Endothelial cell of umbilical vein (primary cell): ENCODE measurements at regions not wholly inside any gene's neighbourhood (a gene's known extent, or its start where the extent isn't known, plus 50 kb on each side); places are given as distances from the start of the nearest gene placed in this dataset.

ENCODE experiments used
- BruUV-seq: library from RNA; stranded (reverse); fragments of 400-500 nt; replicated peaks from 2 replicates; lab custom pipeline; 2021; lab: Mats Ljungman, UMichigan
- CTCF ChIA-PET: fragments of 300-600, 350-600 bp; sonication (Branson Sonifier 250); formaldehyde crosslinking; loops from one replicate; lab custom pipeline; 2021; ENCODE audit warnings: antibody characterized with exemption, inconsistent platforms; lab: Charles Lee
- POLR2A ChIA-PET: fragments of 300-600, 350-600 bp; sonication (Branson Sonifier 250); formaldehyde crosslinking; loops from one replicate; lab custom pipeline; 2021; ENCODE audit warnings: antibody characterized with exemption, inconsistent platforms; lab: Charles Lee
- DNase-seq: peaks from one replicate; pipeline ENCODE4 v3.0.0-alpha.2; 2011; ENCODE audit warnings: low read depth, low spot score
- FAIRE-seq: peaks from 2 replicates; lab custom pipeline; 2011; peaks lifted over from hg19 to GRCh38; lab: Jason Lieb, UNC
- H2AFZ ChIP-seq: 2 replicates; pipeline ENCODE4 v1.6.0; 2012; ENCODE audit warnings: low read depth, low read length, control low read depth, inconsistent platforms
- H3K27ac ChIP-seq: 2 replicates; pipeline ENCODE4 v1.5.1; 2011; ENCODE audit warnings: low read depth, mild to moderate bottlenecking, control low read depth, low read length, moderate library complexity; ENCODE audit not compliant: insufficient read depth
- H3K27me3 ChIP-seq, 2 experiments: 2 replicates each; pipeline versions ENCODE4 v1.6.0 to v1.6.1; 2011; ENCODE audit warnings: low read length in 2 of 2, mixed read lengths in 1 of 2; ENCODE audit not compliant: control insufficient read depth in 2 of 2, insufficient read depth in 2 of 2
- H3K36me3 ChIP-seq, 2 experiments: 2 replicates in 1 of 2; 3 replicates in 1 of 2; pipeline ENCODE4 v1.5.1; 2011; ENCODE audit warnings: low read length in 2 of 2, mild to moderate bottlenecking in 1 of 2, moderate library complexity in 1 of 2; ENCODE audit not compliant: control insufficient read depth in 2 of 2, insufficient read depth in 2 of 2; ENCODE audit errors: extremely low read depth in 1 of 2
- H3K4me1 ChIP-seq: 3 replicates; pipeline ENCODE4 v1.5.1; 2011; ENCODE audit warnings: mild to moderate bottlenecking, low read length; ENCODE audit not compliant: control insufficient read depth, insufficient read depth; ENCODE audit errors: extremely low read depth
- H3K4me2 ChIP-seq: 2 replicates; pipeline ENCODE4 v1.6.1; 2011; ENCODE audit warnings: low read length, control low read depth, mixed read lengths; ENCODE audit not compliant: insufficient read depth
- H3K4me3 ChIP-seq, 3 experiments: fragments of 200-600 bp in 1 of 3; sonication (generic), shearing (Covaris generic) in 1 of 3; replicated peaks in 1 of 3; 2 replicates each; pipeline ENCODE4 v1.5.1; 2011 to 2016; ENCODE audit warnings: control low read depth in 3 of 3, low read length in 3 of 3, mild to moderate bottlenecking in 2 of 3, inconsistent platforms in 1 of 3, low read depth in 1 of 3, moderate library complexity in 1 of 3; ENCODE audit not compliant: insufficient read depth in 1 of 3
- H3K79me2 ChIP-seq: 2 replicates; pipeline ENCODE4 v1.6.0; 2012; ENCODE audit warnings: low read length, inconsistent platforms; ENCODE audit not compliant: control insufficient read depth, insufficient read depth
- H3K9ac ChIP-seq: replicated peaks from 2 replicates; pipeline ENCODE3; 2011; ENCODE audit warnings: low read length, control low read depth; ENCODE audit not compliant: insufficient read depth; ENCODE audit errors: extremely low read depth
- H3K9me1 ChIP-seq: replicated peaks from 3 replicates; pipeline ENCODE4 v1.6.0; 2011; ENCODE audit warnings: mild to moderate bottlenecking, low read length; ENCODE audit not compliant: control insufficient read depth, insufficient read depth; ENCODE audit errors: extremely low read depth
- H3K9me3 ChIP-seq: replicated peaks from 2 replicates; pipeline ENCODE4 v1.5.1; 2012; ENCODE audit warnings: low read length, inconsistent platforms; ENCODE audit not compliant: control insufficient read depth, insufficient read depth
- H4K20me1 ChIP-seq: replicated peaks from 2 replicates; pipeline ENCODE3; 2011; ENCODE audit warnings: mild to moderate bottlenecking, low read length; ENCODE audit not compliant: control insufficient read depth, insufficient read depth; ENCODE audit errors: extremely low read depth
- EZH2 ChIP-seq: IDR thresholded peaks from 2 replicates; pipeline ENCODE4 v1.6.1; 2012; ENCODE audit warnings: borderline replicate concordance, low read depth, mild to moderate bottlenecking, moderate library complexity, low read length, inconsistent platforms; ENCODE audit not compliant: severe bottlenecking
- FOS ChIP-seq: IDR thresholded peaks from 2 replicates; pipeline ENCODE4 v1.6.1; 2011; ENCODE audit warnings: mild to moderate bottlenecking, low read length, moderate library complexity, borderline replicate concordance; ENCODE audit not compliant: insufficient read depth
- GATA2 ChIP-seq: IDR thresholded peaks from 2 replicates; pipeline ENCODE4 v1.7.0; 2011; ENCODE audit warnings: low read depth, mild to moderate bottlenecking, moderate library complexity, mixed read lengths, low read length; ENCODE audit not compliant: insufficient read length, insufficient read depth
- JUN ChIP-seq: IDR thresholded peaks from 2 replicates; pipeline ENCODE4 v1.6.1; 2011; ENCODE audit warnings: borderline replicate concordance, low read depth; ENCODE audit not compliant: insufficient read length, insufficient read depth
- MYC ChIP-seq: IDR thresholded peaks from one replicate; pipeline ENCODE4 v1.6.1; 2011; ENCODE audit warnings: mild to moderate bottlenecking, low read depth, low read length
- POLR2A ChIP-seq: IDR thresholded peaks from 2 replicates; pipeline ENCODE4 v1.6.1; 2012; ENCODE audit warnings: low read depth, mild to moderate bottlenecking, control low read depth, low read length
- POLR2AphosphoS5 ChIP-seq: IDR thresholded peaks from 2 replicates; pipeline ENCODE4 v1.6.1; 2012; ENCODE audit warnings: low read depth, mild to moderate bottlenecking, control low read depth, low read length, moderate library complexity; ENCODE audit not compliant: insufficient read depth
- dilution Hi-C: fragments of 300-500 bp; cut with MboI; formaldehyde crosslinking; loops from one replicate; pipeline ENCODE4 v1.15.0; 2019; ENCODE audit warnings: low sequenced_read_pairs; ENCODE audit not compliant: extremely low pct_ligation_motif_present
- intact Hi-C: fragments of 100-400 bp; cut with micrococcal nuclease; formaldehyde crosslinking; loops from one replicate; pipeline ENCODE4 v1.10.0; 2022
- TF ChIP-seq, protein P1 (sequence below): IDR thresholded peaks from 2 replicates; pipeline ENCODE4 v1.6.1; 2011; ENCODE audit not compliant: insufficient read depth, insufficient read length
- TF ChIP-seq, protein P2 (sequence below), 2 donors: IDR thresholded peaks; 1 replicate in 1 of 2; 2 replicates in 1 of 2; pipeline ENCODE4 v1.5.1; 2011; ENCODE audit warnings: low read length in 2 of 2, mild to moderate bottlenecking in 2 of 2, moderate library complexity in 2 of 2, control low read depth in 1 of 2, inconsistent platforms in 1 of 2, low read depth in 1 of 2; ENCODE audit not compliant: insufficient read depth in 1 of 2; ENCODE audit errors: extremely low read depth in 1 of 2

DNA sequence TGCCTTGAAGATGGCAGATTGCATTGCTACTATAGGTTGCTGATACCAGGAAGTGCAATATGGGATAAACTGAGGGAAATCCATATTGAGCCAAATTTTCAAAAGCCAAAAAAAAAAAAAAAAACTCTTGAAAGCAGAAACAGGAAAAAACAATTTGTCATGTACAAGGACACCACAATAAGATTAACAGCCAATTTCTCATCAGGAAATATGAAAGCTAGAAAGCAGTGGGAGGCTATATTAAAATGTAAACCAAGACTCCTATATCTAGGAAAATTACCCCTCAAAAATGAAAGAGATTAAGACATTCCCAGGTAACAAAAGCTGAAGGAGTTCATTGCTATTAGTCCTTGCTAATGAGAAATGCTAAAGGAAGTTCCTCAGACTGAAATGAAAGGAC is 462.8 kb upstream of the DPH6 start:
- Histone ChIP-seq H3K4me3 (no peak overlapping the region), H3K4me2 (no peak overlapping the region), H3K4me1 (peaks cover 29% of the 10 kb centered on the region), H2AFZ (no peak overlapping the region), H3K9me1 (no peaks in the 10 kb centered on the region), H4K20me1 (no peaks in the 10 kb centered on the region), H3K9ac (no peak overlapping the region), H3K27ac (no peak overlapping the region), H3K9me3 (no peaks in the 10 kb centered on the region), H3K27me3 (no peaks in the 10 kb centered on the region), H3K36me3 (no peaks in the 10 kb centered on the region), H3K79me2 (no peaks in the 10 kb centered on the region)
- intact Hi-C loops = loop anchor here (5.0 kb wide), 3 partner anchors 311 to 716 kb away; partner anchors contain the start of gene CDIN1
- TF ChIP-seq, protein P1, sequence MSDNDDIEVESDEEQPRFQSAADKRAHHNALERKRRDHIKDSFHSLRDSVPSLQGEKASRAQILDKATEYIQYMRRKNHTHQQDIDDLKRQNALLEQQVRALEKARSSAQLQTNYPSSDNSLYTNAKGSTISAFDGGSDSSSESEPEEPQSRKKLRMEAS = no peak
- no peak for TF ChIP-seq EZH2
- no peak for TF ChIP-seq POLR2A
- no peak for TF ChIP-seq FOS
- TF ChIP-seq, protein P2, sequence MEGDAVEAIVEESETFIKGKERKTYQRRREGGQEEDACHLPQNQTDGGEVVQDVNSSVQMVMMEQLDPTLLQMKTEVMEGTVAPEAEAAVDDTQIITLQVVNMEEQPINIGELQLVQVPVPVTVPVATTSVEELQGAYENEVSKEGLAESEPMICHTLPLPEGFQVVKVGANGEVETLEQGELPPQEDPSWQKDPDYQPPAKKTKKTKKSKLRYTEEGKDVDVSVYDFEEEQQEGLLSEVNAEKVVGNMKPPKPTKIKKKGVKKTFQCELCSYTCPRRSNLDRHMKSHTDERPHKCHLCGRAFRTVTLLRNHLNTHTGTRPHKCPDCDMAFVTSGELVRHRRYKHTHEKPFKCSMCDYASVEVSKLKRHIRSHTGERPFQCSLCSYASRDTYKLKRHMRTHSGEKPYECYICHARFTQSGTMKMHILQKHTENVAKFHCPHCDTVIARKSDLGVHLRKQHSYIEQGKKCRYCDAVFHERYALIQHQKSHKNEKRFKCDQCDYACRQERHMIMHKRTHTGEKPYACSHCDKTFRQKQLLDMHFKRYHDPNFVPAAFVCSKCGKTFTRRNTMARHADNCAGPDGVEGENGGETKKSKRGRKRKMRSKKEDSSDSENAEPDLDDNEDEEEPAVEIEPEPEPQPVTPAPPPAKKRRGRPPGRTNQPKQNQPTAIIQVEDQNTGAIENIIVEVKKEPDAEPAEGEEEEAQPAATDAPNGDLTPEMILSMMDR (IDR thresholded peaks at IDR 0.05; ENCODE audit: extremely low read depth in 1 of 2, insufficient read depth in 1 of 2, low read depth in 1 of 2, low read length in 2 of 2) = no peak
- no peak for TF ChIP-seq MYC
- no peak for TF ChIP-seq JUN
- no peak for TF ChIP-seq GATA2
- no peak for TF ChIP-seq POLR2AphosphoS5
- no TSS peak for BruUV-seq
- ChIA-PET POLR2A (no interaction called here), CTCF (interaction anchor here (1.2 to 1.8 kb wide), 2 partner anchors 14 to 257 kb away, joined by 3 to 4 read pairs; no protein-coding TSS in a partner anchor)
- no peak for DNase-seq
- FAIRE-seq = no peak
- dilution Hi-C loops = no loop called here
